ENCODE measurements at regions not wholly inside any gene's neighbourhood (a gene's known extent, or its start where the extent isn't known, plus 50 kb on each side); places are given as distances from the start of the nearest gene placed in this dataset.

DNA sequence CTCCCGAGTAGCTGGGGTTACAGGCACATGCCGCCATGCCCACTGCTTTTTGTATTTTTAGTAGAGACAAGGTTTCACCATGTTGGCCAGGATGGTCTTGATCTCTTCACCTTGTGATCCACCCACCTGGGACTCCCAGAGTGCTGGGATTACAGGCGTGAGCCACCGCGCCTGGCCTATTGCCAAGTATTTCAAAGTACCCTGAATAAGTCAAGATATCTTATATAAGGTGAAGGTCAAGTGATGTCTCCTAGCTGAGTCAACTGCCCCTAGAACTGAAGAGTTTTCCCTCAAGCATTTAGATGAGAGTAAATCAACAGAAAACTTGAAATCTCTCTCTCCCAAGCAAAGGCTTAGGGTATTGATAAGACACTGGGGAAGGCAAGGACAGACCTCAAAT, 63.9 kb downstream of the RPL22L1 start:
- no peaks in the 10 kb centered on the region; a peak in 1 of 4 replicates for H3K9me3 ChIP-seq (ENCODE audit: insufficient read depth in 2 of 2, low read depth in 1 of 2, low read length in 1 of 2)
- no peak for TF ChIP-seq RFX5 (IDR thresholded peaks at IDR 0.05; ENCODE audit: borderline replicate concordance, low read depth, low read length)
- TF ChIP-seq TCF12 (IDR thresholded peaks at IDR 0.05; ENCODE audit: low read depth, low read length), result no peak
- TF ChIP-seq SIX5 (IDR thresholded peaks at IDR 0.05; ENCODE audit: low read depth, low read length), result no peak
- TF ChIP-seq FOSL1 (IDR thresholded peaks at IDR 0.05; ENCODE audit: insufficient read depth, low read depth, low read length), result no peak
- no peak for TF ChIP-seq CREB1 (IDR thresholded peaks at IDR 0.05)
- no peak for TF ChIP-seq NRF1 (IDR thresholded peaks at IDR 0.05; ENCODE audit: low read depth, low read length)
- no peak for TF ChIP-seq CBX8 (IDR thresholded peaks at IDR 0.05; ENCODE audit: borderline replicate concordance, low read depth, low read length)
- no peak for TF ChIP-seq CBX5 (IDR thresholded peaks at IDR 0.05; ENCODE audit: low read depth, low read length)
- no peak for TF ChIP-seq BRCA1 (IDR thresholded peaks at IDR 0.05; ENCODE audit: low read depth, low read length)
- TF ChIP-seq RAD21 (IDR thresholded peaks at IDR 0.05 in 1 of 2, conservative IDR thresholded peaks at IDR 0.05 in 1 of 2; ENCODE audit: low read depth in 2 of 2, low read length in 2 of 2), result no peak

More for the DNA sequence above, 63.9 kb downstream of the RPL22L1 start:
- CTCF ChIA-PET (ENCODE audit: partially characterized antibody), result interaction anchor here (0.6 to 1.7 kb wide), 5 partner anchors 9 to 392 kb away, joined by 3 to 11 read pairs (median 3); no protein-coding TSS in a partner anchor
- POLR2A ChIA-PET (ENCODE audit: partially characterized antibody), result no interaction called here
- Histone ChIP-seq H2AFZ (ENCODE audit: low read length) (no peak overlapping the region), H3K9ac (replicated peaks in 1 of 4; ENCODE audit: extremely low read depth in 1 of 4, low read depth in 3 of 4, low read length in 3 of 4) (no peak overlapping the region), H3K36me3 (ENCODE audit: control insufficient read depth in 2 of 4, insufficient read depth in 4 of 4, low read length in 3 of 4) (no peaks in the 10 kb centered on the region), H3K4me3 (ENCODE audit: extremely low read depth in 1 of 4, insufficient read depth in 2 of 4, low read depth in 3 of 4, low read length in 4 of 4) (no peak overlapping the region), H3K4me1 (replicated peaks in 1 of 4; ENCODE audit: control insufficient read depth in 3 of 4, insufficient read depth in 4 of 4, low read length in 3 of 4) (peaks cover 0 to 4% (median 1%) of the 10 kb centered on the region in 4 experiments; a peak in 3 of 7 replicates), H2BK120ac (replicated peaks; ENCODE audit: low read depth, low read length) (no peak overlapping the region), H3K4ac (replicated peaks; ENCODE audit: insufficient read length, low read depth, low read length) (no peak overlapping the region), H2BK20ac (ENCODE audit: low read length) (no peak overlapping the region; the same call in 1 of the 2 replicates), H2BK5ac (ENCODE audit: low read depth, low read length) (no peak overlapping the region), H3K27me3 (replicated peaks in 1 of 4; ENCODE audit: control insufficient read depth in 3 of 4, extremely low read depth in 1 of 4, insufficient read depth in 3 of 4, low read length in 3 of 4) (no peaks in the 10 kb centered on the region), H3K23ac (ENCODE audit: insufficient read length) (no peak overlapping the region), H4K20me1 (replicated peaks in 1 of 2; ENCODE audit: control insufficient read depth in 1 of 2, insufficient read depth in 2 of 2, low read length in 2 of 2) (no peaks in the 10 kb centered on the region), H3K14ac (ENCODE audit: insufficient read length) (no peak overlapping the region), H4K91ac (replicated peaks; ENCODE audit: insufficient read length, low read length) (no peak overlapping the region), H3K18ac (ENCODE audit: extremely low read depth, low read length) (no peak overlapping the region), H4K8ac (ENCODE audit: extremely low read depth, insufficient read depth, low read length) (no peak overlapping the region), H4K5ac (ENCODE audit: insufficient read length, low read depth, low read length) (no peak overlapping the region), H3K23me2 (ENCODE audit: low read depth, low read length) (no peaks in the 10 kb centered on the region), H3K56ac (replicated peaks; ENCODE audit: insufficient read length, low read depth, low read length) (no peak overlapping the region), H3K79me2 (ENCODE audit: control insufficient read depth in 1 of 2, insufficient read depth in 2 of 2, low read length in 2 of 2) (no peaks in the 10 kb centered on the region), H2BK15ac (ENCODE audit: low read length) (no peak overlapping the region), H2AK5ac (ENCODE audit: low read depth, low read length) (no peak overlapping the region), H3K27ac (ENCODE audit: low read depth, low read length) (no peak overlapping the region), H2BK12ac (ENCODE audit: low read depth, low read length) (no peak overlapping the region), H3K4me2 (ENCODE audit: insufficient read depth in 1 of 2, low read depth in 2 of 2, low read length in 2 of 2) (no peak overlapping the region), H3K79me1 (ENCODE audit: low read depth, low read length) (no peaks in the 10 kb centered on the region)
- FAIRE-seq, result no peak
- DNase-seq (ENCODE audit: low read depth in 1 of 2, low spot score in 2 of 2), result no peak
- 96% methylated on average over 5 of the region's 5 CpGs; no CpG with 5 or more reads in 1 of the 2 experiments for WGBS, 2 experiments (ENCODE audit: extremely low coverage in 1 of 2, insufficient coverage in 1 of 2, insufficient read length in 1 of 2, insufficient replicate concordance in 2 of 2, low coverage in 1 of 2, low lambda C conversion rate in 2 of 2, missing lambda C conversion rate in 1 of 2)
